GM12891 (cell line): ENCODE measurements at regions not wholly inside any gene's neighbourhood (a gene's known extent, or its start where the extent isn't known, plus 50 kb on each side); places are given as distances from the start of the nearest gene placed in this dataset.

Experiments used
- DNase-seq: peaks from one replicate; pipeline ENCODE4 v3.0.0; 2011; ENCODE audit warnings: low spot score; ENCODE audit not compliant: insufficient read length
- FAIRE-seq: peaks from 2 replicates; lab custom pipeline; 2011; peaks lifted over from hg19 to GRCh38; lab: Jason Lieb, UNC
- PAX5 ChIP-seq: IDR thresholded peaks from 2 replicates; pipeline ENCODE4 v1.6.1; 2011; ENCODE audit warnings: low read length, moderate library complexity, mild to moderate bottlenecking; ENCODE audit not compliant: insufficient read depth, severe bottlenecking
- POLR2A ChIP-seq: IDR thresholded peaks from 2 replicates; pipeline ENCODE4 v1.6.1; 2011; ENCODE audit warnings: low read depth, low read length, control low read depth
- POLR2AphosphoS5 ChIP-seq: IDR thresholded peaks from 2 replicates; pipeline ENCODE4 v1.6.1; 2011; ENCODE audit warnings: low read depth, low read length, control low read depth
- POU2F2 ChIP-seq: IDR thresholded peaks from 2 replicates; pipeline ENCODE4 v1.6.1; 2011; ENCODE audit warnings: low read depth, mild to moderate bottlenecking, control low read depth, low read length, moderate library complexity
- SPI1 ChIP-seq: IDR thresholded peaks from 2 replicates; pipeline ENCODE4 v1.6.1; 2011; ENCODE audit warnings: low read depth, low read length, control low read depth
- TAF1 ChIP-seq: IDR thresholded peaks from 2 replicates; pipeline ENCODE4 v1.6.1; 2011; ENCODE audit warnings: low read depth, low read length, control low read depth

DNA sequence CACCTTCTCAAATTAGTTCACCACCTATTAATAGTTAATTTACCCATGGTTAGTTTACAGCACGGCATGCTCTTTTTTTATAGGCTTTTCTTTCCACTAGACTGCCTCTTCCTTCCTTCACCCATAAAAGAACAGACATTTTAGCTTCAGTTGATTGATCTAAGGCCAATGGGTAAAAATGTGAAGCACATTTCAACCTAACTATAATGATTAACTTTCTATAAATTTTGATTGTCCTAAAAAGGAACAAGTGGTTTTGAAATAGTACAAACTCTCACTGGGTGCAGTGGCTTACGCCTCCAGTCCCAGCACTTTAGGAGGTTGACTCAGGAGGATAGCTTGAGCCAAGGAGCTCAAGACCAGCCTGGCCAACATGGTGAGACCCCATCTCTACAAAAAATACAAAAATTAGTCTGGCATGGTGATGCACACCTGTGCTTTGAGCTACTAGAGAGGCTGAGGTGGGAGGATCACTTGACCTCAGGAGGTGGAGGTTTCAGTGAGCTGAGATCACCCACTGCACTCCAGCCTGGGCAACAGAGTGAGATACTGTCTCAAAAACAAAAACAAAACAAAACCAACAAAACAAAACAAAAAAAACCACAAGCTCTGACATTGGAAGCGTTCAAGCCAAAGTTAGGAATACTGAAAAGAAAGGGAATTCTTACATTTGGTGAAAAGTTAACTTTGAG is 89.9 kb upstream of the FAT1 start:
- TF ChIP-seq TAF1 (no peak), SPI1 (no peak), POLR2A (no peak), PAX5 (no peak), POLR2AphosphoS5 (no peak)
- DNase-seq (no peak), FAIRE-seq (no peak)

- TF ChIP-seq POLR2AphosphoS5, result no peak
- no peak for TF ChIP-seq POLR2A
- FAIRE-seq, result no peak
- no peak for DNase-seq
Observed at GRCh38 chr4:186814535-186815070, 90.9 kb upstream of the FAT1 start.

DNA sequence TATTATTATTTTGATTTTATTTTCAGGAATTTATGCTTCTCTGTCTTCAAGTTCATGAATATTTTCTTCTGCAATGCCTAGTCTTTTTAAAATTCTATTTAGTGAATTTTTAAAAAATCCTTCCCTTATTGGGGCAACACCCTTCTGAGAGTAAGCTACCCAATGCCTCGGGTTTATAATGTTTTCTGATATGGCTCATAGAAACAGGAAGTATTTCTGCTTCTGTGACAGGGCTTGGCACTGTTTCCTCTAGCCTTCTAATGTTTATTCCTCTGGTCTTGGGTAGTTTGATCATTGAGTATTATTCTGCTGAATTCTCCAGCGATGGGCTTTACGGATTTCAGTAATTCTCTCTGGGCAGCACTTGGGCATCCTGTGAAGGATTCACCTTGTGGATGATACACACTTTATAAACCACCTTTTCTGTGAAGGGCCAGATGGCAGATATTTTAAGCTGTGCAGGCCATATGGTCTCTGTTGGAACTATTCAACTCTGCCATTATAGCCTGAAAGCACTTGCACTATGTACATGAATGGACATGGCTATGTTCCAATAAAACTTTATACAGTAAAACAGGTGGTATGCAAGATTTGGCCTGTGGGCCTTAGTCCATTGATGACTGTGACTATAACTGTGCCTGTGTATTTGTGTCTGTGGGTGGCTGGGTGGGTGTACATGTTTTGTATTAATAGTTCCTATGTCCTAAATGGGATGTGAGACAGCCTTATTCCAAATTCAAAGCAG is 95.9 kb upstream of the FAT1 start:
- DNase-seq, result no peak
- no peak for TF ChIP-seq POLR2AphosphoS5
- no peak for TF ChIP-seq SPI1
- TF ChIP-seq TAF1, result no peak
- TF ChIP-seq POLR2A, result no peak
- TF ChIP-seq POU2F2, result no peak
- TF ChIP-seq PAX5, result no peak
- no peak for FAIRE-seq

DNA sequence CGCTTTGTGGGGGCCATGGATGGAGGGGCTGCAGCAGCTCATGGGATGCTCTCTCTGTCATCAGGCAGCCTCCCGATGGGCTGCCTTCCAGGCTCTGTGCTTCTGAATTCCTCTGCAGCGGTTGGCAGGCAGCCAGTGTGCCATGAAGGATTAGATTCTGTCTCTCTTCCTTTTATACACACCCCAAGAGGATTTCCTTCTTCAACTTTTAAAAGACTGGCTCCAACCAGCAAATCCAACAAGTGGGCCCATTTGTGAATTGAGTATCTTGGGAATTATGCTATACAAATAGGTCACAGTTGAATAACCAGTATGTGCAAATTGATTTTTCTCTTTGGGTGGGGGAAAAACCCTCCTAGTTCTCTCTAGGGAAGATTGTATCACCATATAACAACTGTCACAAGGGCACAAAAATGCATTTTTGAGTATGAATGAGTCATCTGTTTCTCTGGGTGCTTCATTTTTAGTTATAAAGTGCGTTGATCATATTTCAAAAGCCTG is 96.8 kb upstream of the FAT1 start:
- no peak for TF ChIP-seq TAF1
- no peak for TF ChIP-seq POU2F2
- TF ChIP-seq POLR2A, result no peak
- TF ChIP-seq PAX5, result no peak
- no peak for TF ChIP-seq POLR2AphosphoS5
- no peak for TF ChIP-seq SPI1
- no peak for FAIRE-seq

GRCh38 chr4:186823989-186824388 is 100.3 kb upstream of the FAT1 start:
- no peak for TF ChIP-seq PAX5
- TF ChIP-seq POLR2A, result no peak
- TF ChIP-seq TAF1, result no peak
- TF ChIP-seq SPI1, result no peak
- TF ChIP-seq POU2F2, result no peak
- no peak for TF ChIP-seq POLR2AphosphoS5
- FAIRE-seq (no peak), DNase-seq (no peak)

More for the DNA sequence above, 96.8 kb upstream of the FAT1 start:
- no peak for DNase-seq

GRCh38 chr4:186825069-186825468 is 101.4 kb upstream of the FAT1 start:
- no peak for TF ChIP-seq PAX5
- TF ChIP-seq SPI1, result no peak
- no peak for TF ChIP-seq POU2F2
- TF ChIP-seq POLR2A, result no peak
- no peak for TF ChIP-seq POLR2AphosphoS5
- TF ChIP-seq TAF1, result no peak
- no peak for FAIRE-seq
- DNase-seq, result no peak

- no peak for TF ChIP-seq POU2F2
- TF ChIP-seq POLR2A, result no peak
- no peak for TF ChIP-seq PAX5
- no peak for TF ChIP-seq POLR2AphosphoS5
- no peak for TF ChIP-seq TAF1
- no peak for TF ChIP-seq SPI1
- DNase-seq, result no peak
- no peak for FAIRE-seq
Observed at GRCh38 chr4:186826006-186826405, 102.3 kb upstream of the FAT1 start.

- no peak for FAIRE-seq
- no peak for DNase-seq
- no peak for TF ChIP-seq POLR2AphosphoS5
- TF ChIP-seq POLR2A, result no peak
- no peak for TF ChIP-seq PAX5
- TF ChIP-seq TAF1, result no peak
- no peak for TF ChIP-seq SPI1
- no peak for TF ChIP-seq POU2F2
Observed at GRCh38 chr4:186826846-186827533, 103.3 kb upstream of the FAT1 start.

GRCh38 chr4:186827534-186827897 is 103.9 kb upstream of the FAT1 start:
- no peak for FAIRE-seq
- no peak for DNase-seq
- no peak for TF ChIP-seq POLR2AphosphoS5
- TF ChIP-seq POU2F2, result no peak

- TF ChIP-seq POU2F2 (no peak), PAX5 (no peak)
- DNase-seq (no peak), FAIRE-seq (no peak)
Observed at GRCh38 chr4:186829097-186829496, 105.4 kb upstream of the FAT1 start.
